ENCODE measurements at regions not wholly inside any gene's neighbourhood (a gene's known extent, or its start where the extent isn't known, plus 50 kb on each side); places are given as distances from the start of the nearest gene placed in this dataset.

- Mint-ChIP-seq H3K27ac (ENCODE audit: unreplicated experiment) (no peak overlapping the region), H3K27me3 (ENCODE audit: low read depth) (no peaks in the 10 kb centered on the region), H3K36me3 (ENCODE audit: low read depth) (no peaks in the 10 kb centered on the region), H3K4me3 (no peak overlapping the region), H3K4me1 (peaks cover 5% of the 10 kb centered on the region), H3K9me3 (peaks cover 2% of the 10 kb centered on the region)
- no peak for DNase-seq (ENCODE audit: low read depth, low spot score)
- TF ChIP-seq, protein P1, sequence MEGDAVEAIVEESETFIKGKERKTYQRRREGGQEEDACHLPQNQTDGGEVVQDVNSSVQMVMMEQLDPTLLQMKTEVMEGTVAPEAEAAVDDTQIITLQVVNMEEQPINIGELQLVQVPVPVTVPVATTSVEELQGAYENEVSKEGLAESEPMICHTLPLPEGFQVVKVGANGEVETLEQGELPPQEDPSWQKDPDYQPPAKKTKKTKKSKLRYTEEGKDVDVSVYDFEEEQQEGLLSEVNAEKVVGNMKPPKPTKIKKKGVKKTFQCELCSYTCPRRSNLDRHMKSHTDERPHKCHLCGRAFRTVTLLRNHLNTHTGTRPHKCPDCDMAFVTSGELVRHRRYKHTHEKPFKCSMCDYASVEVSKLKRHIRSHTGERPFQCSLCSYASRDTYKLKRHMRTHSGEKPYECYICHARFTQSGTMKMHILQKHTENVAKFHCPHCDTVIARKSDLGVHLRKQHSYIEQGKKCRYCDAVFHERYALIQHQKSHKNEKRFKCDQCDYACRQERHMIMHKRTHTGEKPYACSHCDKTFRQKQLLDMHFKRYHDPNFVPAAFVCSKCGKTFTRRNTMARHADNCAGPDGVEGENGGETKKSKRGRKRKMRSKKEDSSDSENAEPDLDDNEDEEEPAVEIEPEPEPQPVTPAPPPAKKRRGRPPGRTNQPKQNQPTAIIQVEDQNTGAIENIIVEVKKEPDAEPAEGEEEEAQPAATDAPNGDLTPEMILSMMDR (conservative IDR thresholded peaks at IDR 0.05), result no peak
Measured at GRCh38 chr5:3350781-3351180, 244.9 kb upstream of the IRX1 start.

DNA sequence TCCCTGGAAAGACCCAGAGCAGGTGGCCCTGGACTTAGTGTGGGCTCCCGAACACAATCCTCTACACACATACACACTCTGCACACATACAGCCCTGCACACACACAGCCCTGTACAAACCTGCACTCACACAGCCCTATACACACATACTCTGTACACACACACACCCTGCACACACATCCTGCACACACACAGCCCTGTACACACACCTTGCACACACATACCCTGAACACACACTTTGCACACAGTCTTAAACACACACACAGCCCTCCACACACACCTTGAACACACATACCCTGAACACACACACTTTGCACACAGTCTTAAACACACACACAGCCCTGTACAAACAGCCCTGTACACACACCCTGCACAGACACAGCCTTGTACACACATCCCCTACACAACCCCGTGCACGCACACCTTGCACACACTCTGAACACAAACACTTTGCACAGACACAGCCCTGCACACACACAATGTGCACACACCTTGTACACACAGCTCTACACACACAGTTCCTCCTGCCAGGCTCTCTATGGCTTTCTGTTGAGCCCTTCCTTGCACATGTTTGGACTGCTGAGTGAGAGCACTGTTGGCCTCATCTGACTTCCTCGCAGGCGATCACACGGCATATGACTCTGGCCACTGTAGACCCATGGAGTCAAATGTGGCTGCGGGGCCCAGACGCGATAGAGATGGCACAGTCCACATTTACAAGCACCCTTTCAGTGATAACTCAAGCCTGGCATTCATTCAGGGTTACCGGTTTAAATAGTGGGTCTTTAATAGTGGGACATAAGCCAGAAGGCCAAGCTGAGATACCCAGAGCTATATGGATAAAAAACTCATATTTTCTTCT, 245.7 kb upstream of the IRX1 start:
- Mint-ChIP-seq H3K9me3 (peaks cover 2% of the 10 kb centered on the region), H3K4me1 (no peaks in the 10 kb centered on the region), H3K4me3 (no peak overlapping the region), H3K36me3 (ENCODE audit: low read depth) (no peaks in the 10 kb centered on the region), H3K27ac (ENCODE audit: unreplicated experiment) (no peak overlapping the region), H3K27me3 (ENCODE audit: low read depth) (no peaks in the 10 kb centered on the region)
- TF ChIP-seq, protein P1 (conservative IDR thresholded peaks at IDR 0.05), result no peak
- DNase-seq (ENCODE audit: low read depth, low spot score), result no peak

GRCh38 chr5:3348576-3349535, 246.8 kb upstream of the IRX1 start:
- Mint-ChIP-seq H3K27me3 (ENCODE audit: low read depth) (no peaks in the 10 kb centered on the region), H3K4me1 (peaks cover 2% of the 10 kb centered on the region), H3K4me3 (no peak overlapping the region), H3K27ac (ENCODE audit: unreplicated experiment) (no peak overlapping the region), H3K36me3 (ENCODE audit: low read depth) (no peaks in the 10 kb centered on the region), H3K9me3 (peaks cover 2% of the 10 kb centered on the region)
- TF ChIP-seq, protein P1 (conservative IDR thresholded peaks at IDR 0.05), result no peak
- DNase-seq (ENCODE audit: low read depth, low spot score), result no peak

GRCh38 chr5:3347741-3348140, 247.9 kb upstream of the IRX1 start:
- Mint-ChIP-seq H3K27ac (ENCODE audit: unreplicated experiment) (no peak overlapping the region), H3K36me3 (ENCODE audit: low read depth) (no peaks in the 10 kb centered on the region), H3K27me3 (ENCODE audit: low read depth) (no peaks in the 10 kb centered on the region)

More at GRCh38 chr5:3347741-3348140, 247.9 kb upstream of the IRX1 start:
- TF ChIP-seq, protein P1 (conservative IDR thresholded peaks at IDR 0.05), result no peak
- DNase-seq (ENCODE audit: low read depth, low spot score), result no peak
- Mint-ChIP-seq H3K4me1 (peaks cover 4% of the 10 kb centered on the region), H3K9me3 (peaks cover 2% of the 10 kb centered on the region), H3K4me3 (no peak overlapping the region)
